ENCODE measurements at regions not wholly inside any gene's neighbourhood (a gene's known extent, or its start where the extent isn't known, plus 50 kb on each side); places are given as distances from the start of the nearest gene placed in this dataset.

GRCh38 chr10:123478116-123478515, 188.0 kb upstream of the GPR26 start:
- TF ChIP-seq ZNF398 (tag by site-specific recombination; IDR thresholded peaks at IDR 0.05), result no peak
- TF ChIP-seq, protein P1, sequence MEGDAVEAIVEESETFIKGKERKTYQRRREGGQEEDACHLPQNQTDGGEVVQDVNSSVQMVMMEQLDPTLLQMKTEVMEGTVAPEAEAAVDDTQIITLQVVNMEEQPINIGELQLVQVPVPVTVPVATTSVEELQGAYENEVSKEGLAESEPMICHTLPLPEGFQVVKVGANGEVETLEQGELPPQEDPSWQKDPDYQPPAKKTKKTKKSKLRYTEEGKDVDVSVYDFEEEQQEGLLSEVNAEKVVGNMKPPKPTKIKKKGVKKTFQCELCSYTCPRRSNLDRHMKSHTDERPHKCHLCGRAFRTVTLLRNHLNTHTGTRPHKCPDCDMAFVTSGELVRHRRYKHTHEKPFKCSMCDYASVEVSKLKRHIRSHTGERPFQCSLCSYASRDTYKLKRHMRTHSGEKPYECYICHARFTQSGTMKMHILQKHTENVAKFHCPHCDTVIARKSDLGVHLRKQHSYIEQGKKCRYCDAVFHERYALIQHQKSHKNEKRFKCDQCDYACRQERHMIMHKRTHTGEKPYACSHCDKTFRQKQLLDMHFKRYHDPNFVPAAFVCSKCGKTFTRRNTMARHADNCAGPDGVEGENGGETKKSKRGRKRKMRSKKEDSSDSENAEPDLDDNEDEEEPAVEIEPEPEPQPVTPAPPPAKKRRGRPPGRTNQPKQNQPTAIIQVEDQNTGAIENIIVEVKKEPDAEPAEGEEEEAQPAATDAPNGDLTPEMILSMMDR (tag by site-specific recombination; IDR thresholded peaks at IDR 0.05), result no peak
- no peak for TF ChIP-seq KLF9 (tag by site-specific recombination; IDR thresholded peaks at IDR 0.05; ENCODE audit: low read depth)
- TF ChIP-seq ZNF785 (tag by site-specific recombination; IDR thresholded peaks at IDR 0.05), result no peak
- TF ChIP-seq ZNF133 (tag by site-specific recombination; IDR thresholded peaks at IDR 0.05), result no peak
- no peak for TF ChIP-seq ZBTB8A (tag by site-specific recombination; IDR thresholded peaks at IDR 0.05)
- TF ChIP-seq SP2 (tag by site-specific recombination; IDR thresholded peaks at IDR 0.05), result no peak
- no peak for TF ChIP-seq ZNF792 (tag by site-specific recombination; IDR thresholded peaks at IDR 0.05)
- TF ChIP-seq REST (tag by site-specific recombination; IDR thresholded peaks at IDR 0.05), result no peak
- TF ChIP-seq ZNF138 (tag by site-specific recombination; IDR thresholded peaks at IDR 0.05; ENCODE audit: borderline replicate concordance), result no peak
- TF ChIP-seq, protein P2, sequence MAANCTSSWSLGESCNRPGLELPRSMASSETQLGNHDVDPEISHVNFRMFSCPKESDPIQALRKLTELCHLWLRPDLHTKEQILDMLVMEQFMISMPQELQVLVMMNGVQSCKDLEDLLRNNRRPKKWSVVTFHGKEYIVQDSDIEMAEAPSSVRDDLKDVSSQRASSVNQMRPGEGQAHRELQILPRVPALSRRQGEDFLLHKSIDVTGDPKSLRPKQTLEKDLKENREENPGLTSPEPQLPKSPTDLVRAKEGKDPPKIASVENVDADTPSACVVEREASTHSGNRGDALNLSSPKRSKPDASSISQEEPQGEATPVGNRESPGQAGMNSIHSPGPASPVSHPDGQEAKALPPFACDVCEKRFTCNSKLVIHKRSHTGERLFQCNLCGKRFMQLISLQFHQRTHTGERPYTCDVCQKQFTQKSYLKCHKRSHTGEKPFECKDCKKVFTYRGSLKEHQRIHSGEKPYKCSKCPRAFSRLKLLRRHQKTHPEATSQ (tag by site-specific recombination; IDR thresholded peaks at IDR 0.05), result no peak
- TF ChIP-seq ZEB2 (tag by site-specific recombination; IDR thresholded peaks at IDR 0.05), result no peak

All from HEK293 (cell line).